Stimulated activated CD8-positive, alpha-beta memory T cell treated with anti-CD3 and anti-CD28 coated beads, Interleukin-7, amount 100 ng/mL, for 1 hour (primary cell): ENCODE measurements at regions not wholly inside any gene's neighbourhood (a gene's known extent, or its start where the extent isn't known, plus 50 kb on each side); places are given as distances from the start of the nearest gene placed in this dataset.

Source experiments
- DNase-seq, 2 donors: peaks; one replicate each; pipeline ENCODE4 v3.0.0-alpha.2; 2020; ENCODE audit warnings: low read depth in 2 of 2

DNA sequence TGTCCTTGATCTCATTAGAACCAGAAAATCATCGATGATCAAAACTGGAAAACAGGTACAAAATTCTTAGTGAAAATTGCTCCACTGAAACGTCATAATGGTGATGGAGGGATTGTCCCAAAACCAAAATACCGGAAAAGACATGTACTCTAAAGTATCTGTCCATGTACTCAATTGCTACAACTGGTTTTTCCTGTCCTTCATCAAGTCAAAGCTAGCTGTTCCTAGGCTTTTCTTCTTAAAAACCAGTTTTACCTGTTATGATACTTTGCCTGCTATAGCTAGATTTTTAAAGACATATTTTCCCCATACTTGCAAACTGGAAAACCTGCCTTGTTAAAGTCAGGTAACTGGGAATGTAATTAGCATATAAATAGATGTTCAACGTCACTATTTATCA, 50.5 kb upstream of the LRRC1 start:
- no peak for DNase-seq

GRCh38 chr6:53741034-53741823, 53.6 kb upstream of the LRRC1 start:
- no peak for DNase-seq

GRCh38 chr6:53737746-53738145, 57.1 kb upstream of the LRRC1 start:
- DNase-seq = no peak

DNA sequence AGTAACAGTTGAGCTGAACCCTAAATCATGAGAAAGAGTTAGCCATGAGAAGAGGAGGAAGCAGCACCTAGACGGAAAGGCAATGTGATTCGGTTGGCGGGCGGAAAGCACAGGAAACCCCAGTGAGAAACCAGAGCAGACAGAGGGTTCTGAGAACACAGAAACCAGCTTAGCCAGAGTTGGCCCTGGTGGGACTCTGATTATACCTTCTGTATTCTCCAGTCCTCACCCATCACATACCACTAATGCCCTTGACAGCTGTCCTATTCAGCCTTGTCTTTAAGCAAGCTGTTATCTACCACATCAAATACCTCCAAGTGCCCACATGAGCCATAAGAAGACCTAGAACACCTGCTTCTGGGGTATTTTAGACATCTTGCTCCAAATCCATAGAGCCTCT, 58.9 kb upstream of the LRRC1 start:
- DNase-seq = no peak

- DNase-seq = no peak
Observed at GRCh38 chr6:53734473-53735299, 60.1 kb upstream of the LRRC1 start.

- no peak for DNase-seq
Observed at GRCh38 chr6:53731866-53732636, 62.8 kb upstream of the LRRC1 start.

DNA sequence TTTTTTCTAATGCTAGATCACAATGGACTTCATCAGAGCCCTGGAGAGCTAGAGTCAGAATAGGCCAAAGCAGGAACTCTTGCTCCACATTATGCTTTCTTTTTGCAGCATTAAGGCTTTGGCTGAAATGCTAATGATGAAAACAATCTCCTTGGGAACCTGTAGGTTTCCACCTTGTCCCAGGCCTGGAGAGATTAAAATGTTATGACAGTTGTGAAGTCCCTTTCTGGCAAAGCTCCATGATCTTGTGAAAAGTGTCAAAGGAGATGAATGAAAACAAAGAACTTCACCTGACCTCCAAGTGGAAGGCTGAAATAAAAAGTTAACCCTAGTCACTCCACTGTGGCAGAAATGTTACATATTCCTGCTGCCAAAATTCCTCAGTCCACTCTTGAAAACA, 64.0 kb upstream of the LRRC1 start:
- DNase-seq = no peak

GRCh38 chr6:53728570-53729194, 63.1 kb upstream of the KLHL31 start:
- DNase-seq = peak; percentile 20 to 28

DNA sequence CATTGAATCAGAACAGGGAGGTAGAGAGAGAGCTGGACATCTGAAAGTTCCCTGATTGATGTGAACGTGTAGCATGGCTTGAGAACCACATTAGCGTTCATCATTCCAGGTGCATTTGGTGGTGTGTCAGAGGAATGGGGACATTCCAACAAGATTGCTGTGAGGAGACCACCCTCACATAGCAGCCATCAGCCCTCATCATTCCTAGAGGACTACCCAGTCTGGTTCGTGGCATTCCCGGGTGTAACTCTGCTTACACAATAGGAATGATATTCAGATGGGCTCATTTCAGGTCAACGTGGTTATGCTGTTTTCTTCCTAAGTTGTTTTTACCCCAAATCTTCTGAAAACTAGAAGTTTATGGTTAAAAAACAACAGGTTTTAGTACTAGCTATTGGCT, 62.2 kb upstream of the KLHL31 start:
- DNase-seq = no peak

GRCh38 chr6:53725791-53726575, 60.4 kb upstream of the KLHL31 start:
- peak; percentile 56 to 61 for DNase-seq

DNA sequence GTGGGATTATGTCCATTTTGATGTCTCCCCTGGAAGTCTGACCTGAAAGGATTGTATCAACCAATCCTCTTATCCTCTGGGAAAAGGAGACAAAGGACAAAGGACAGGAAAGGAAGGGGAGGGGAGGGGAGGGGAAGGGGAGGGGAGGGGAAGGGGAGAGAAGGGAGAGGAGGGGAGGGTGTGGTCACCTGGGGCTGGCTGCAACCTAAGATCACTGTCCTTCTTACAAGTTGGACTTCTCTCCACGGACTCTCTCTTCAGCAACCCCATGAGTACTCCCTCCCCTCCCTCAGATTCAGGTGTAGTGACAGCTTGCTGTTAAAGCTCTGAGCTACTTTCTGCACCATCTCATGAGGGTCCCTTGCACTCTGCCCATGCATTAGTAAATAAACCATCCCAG, 58.9 kb upstream of the KLHL31 start:
- DNase-seq = no peak

- DNase-seq = no peak
Observed at GRCh38 chr6:53723331-53723730, 57.8 kb upstream of the KLHL31 start.

DNA sequence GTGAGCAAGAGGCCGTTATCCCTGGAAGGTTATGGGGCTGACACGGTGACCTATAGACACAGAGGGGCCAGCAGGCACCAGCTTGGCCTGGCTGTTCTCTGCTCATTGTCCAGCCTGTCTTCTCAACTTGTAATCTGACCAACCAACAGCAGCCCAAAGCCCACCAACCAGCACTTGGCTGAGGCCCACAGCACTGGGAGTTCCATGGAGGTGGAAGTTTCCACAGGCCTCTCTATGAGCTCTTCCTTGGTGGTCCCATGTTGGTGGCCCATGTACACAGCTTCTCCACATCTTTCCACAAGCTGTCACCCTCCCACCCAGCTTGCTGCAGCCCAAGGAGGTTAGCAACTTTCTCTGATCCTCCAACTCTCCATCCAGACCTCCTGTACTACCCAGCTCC, 56.2 kb upstream of the KLHL31 start:
- no peak for DNase-seq

DNA sequence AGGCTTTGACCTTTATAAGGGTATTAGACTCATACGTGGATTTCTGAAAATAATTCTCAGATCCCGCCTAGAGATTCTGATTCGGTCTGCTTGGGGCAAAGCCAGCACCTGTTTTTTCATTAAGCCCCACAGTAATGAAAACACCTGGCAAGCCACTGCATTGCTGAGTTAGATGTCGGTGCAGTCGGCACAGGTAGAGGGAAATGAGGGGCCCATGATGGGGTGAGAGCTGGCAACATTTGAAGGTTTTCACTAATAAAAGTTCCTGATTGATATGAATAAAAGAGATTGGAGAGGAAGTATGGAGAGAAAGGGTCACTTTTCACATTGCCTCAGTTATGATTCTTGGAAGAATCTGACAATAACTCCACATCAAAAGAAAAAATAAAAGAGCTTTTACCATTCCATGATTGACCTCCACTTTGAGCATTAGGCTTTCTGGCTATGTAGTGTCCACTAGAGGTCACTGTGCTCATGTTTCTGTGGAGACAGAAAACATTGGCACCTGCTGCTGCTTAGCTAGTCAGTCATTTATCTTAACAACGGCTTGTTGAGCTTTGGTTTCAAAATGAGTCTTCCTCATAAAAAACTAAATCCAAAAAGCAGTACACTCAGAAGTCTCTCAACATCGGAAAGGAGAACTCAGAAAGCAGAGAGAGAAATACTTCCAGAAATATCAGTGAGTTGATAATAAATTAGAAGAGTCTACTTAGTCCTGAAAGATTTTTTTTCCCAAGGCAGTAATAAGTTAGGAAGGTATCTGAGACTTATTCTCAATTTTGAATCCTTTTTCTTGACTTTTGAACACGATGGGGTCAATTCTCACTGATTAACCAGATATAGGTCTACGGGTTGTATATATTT, 53.3 kb upstream of the KLHL31 start:
- DNase-seq = no peak

GRCh38 chr6:53717566-53717965, 52.0 kb upstream of the KLHL31 start:
- no peak for DNase-seq

DNA sequence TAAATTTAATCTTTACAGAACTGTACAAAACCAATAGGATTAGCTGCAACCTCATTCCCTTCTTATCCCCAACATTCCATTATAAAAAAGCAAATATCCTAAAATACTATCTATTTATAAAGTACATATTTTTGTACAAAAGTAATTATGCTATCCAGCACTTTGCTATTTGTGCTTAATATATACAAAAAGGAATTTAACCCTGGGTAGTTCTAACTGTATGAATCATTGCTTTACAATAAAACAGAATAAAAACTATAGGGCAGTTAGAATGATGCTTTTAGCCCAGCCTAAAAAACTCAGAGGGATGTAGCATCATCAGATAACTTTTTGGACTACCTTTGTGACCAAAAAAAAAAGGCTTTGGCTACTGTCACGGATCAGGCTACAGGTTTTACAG, 49.9 kb upstream of the KLHL31 start:
- no peak for DNase-seq
